Ishikawa (cell line): ENCODE measurements at regions not wholly inside any gene's neighbourhood (a gene's known extent, or its start where the extent isn't known, plus 50 kb on each side); places are given as distances from the start of the nearest gene placed in this dataset.

ENCODE experiments used
- FOXM1 ChIP-seq: IDR thresholded peaks from 2 replicates; pipeline ENCODE4 v1.6.1; 2012; ENCODE audit warnings: low read depth, borderline replicate concordance
- MAX ChIP-seq: IDR thresholded peaks from 2 replicates; pipeline ENCODE4 v1.6.1; 2012
- NFIC ChIP-seq: IDR thresholded peaks from 2 replicates; pipeline ENCODE4 v1.6.1; 2012
- RAD21 ChIP-seq: IDR thresholded peaks from 2 replicates; pipeline ENCODE4 v1.6.1; 2012; ENCODE audit warnings: low read depth
- REST ChIP-seq: IDR thresholded peaks from 2 replicates; pipeline ENCODE4 v1.6.1; 2012; ENCODE audit warnings: low read depth, mild to moderate bottlenecking
- TCF12 ChIP-seq: IDR thresholded peaks from 2 replicates; pipeline ENCODE4 v1.6.1; 2012; ENCODE audit warnings: low read depth
- USF1 ChIP-seq: IDR thresholded peaks from 2 replicates; pipeline ENCODE4 v1.6.1; 2012
- YY1 ChIP-seq: IDR thresholded peaks from 2 replicates; pipeline ENCODE4 v1.6.1; 2012; ENCODE audit warnings: low read depth

GRCh38 chr12:23290627-23291330, 658.7 kb downstream of the SOX5 start:
- no peak for TF ChIP-seq MAX
- no peak for TF ChIP-seq YY1
- TF ChIP-seq FOXM1, result no peak
- no peak for TF ChIP-seq TCF12
- no peak for TF ChIP-seq USF1
- no peak for TF ChIP-seq REST
- no peak for TF ChIP-seq RAD21
- no peak for TF ChIP-seq NFIC
